Central memory CD8-positive, alpha-beta T cell (primary cell): ENCODE measurements at regions not wholly inside any gene's neighbourhood (a gene's known extent, or its start where the extent isn't known, plus 50 kb on each side); places are given as distances from the start of the nearest gene placed in this dataset.
"Not testable (repeated sequence)": the region's sequence is repeated elsewhere in the genome, so short reads cannot be mapped to it uniquely, and the experiment has no call there.

Experiments
- ATAC-seq: fragments of 150-1000 bp; cut with Tn5 transposase; replicated peaks from 2 replicates; pipeline ENCODE4 v1.10.0; 2022; ENCODE audit warnings: mild to moderate bottlenecking, moderate FRiP score, moderate number of reproducible peaks; ENCODE audit not compliant: poor library complexity, severe bottlenecking; ENCODE audit errors: extremely low read depth
- DNase-seq, 2 donors: peaks; one replicate each; pipeline ENCODE4 v3.0.0; 2021; ENCODE audit warnings: low spot score in 2 of 2
- H3K27ac Mint-ChIP-seq: one replicate; pipeline ENCODE4 v1.8.0; 2022; ENCODE audit warnings: low read depth, mild to moderate bottlenecking, moderate library complexity, mixed read lengths
- H3K27me3 Mint-ChIP-seq: one replicate; pipeline ENCODE4 v1.8.0; 2022; ENCODE audit warnings: mixed read lengths
- H3K36me3 Mint-ChIP-seq: one replicate; pipeline ENCODE4 v1.8.0; 2022; ENCODE audit warnings: mild to moderate bottlenecking, moderate library complexity, mixed read lengths; ENCODE audit not compliant: insufficient read depth
- H3K4me1 Mint-ChIP-seq: one replicate; pipeline ENCODE4 v1.8.0; 2022; ENCODE audit warnings: mixed read lengths
- H3K4me3 Mint-ChIP-seq: one replicate; pipeline ENCODE4 v1.8.0; 2022; ENCODE audit warnings: mild to moderate bottlenecking, moderate library complexity, mixed read lengths
- H3K9me3 Mint-ChIP-seq: one replicate; pipeline ENCODE4 v1.8.0; 2022; ENCODE audit warnings: mixed read lengths

GRCh38 chr3:189375532-189375931 is 203.8 kb downstream of the TPRG1 start:
- Mint-ChIP-seq H3K27me3 (no peaks in the 10 kb centered on the region), H3K4me1 (peaks cover 22% of the 10 kb centered on the region), H3K27ac (no peak overlapping the region), H3K9me3 (no peaks in the 10 kb centered on the region), H3K4me3 (no peak overlapping the region), H3K36me3 (peaks cover 2% of the 10 kb centered on the region)
- ATAC-seq (no peak), DNase-seq (no peak)

DNA sequence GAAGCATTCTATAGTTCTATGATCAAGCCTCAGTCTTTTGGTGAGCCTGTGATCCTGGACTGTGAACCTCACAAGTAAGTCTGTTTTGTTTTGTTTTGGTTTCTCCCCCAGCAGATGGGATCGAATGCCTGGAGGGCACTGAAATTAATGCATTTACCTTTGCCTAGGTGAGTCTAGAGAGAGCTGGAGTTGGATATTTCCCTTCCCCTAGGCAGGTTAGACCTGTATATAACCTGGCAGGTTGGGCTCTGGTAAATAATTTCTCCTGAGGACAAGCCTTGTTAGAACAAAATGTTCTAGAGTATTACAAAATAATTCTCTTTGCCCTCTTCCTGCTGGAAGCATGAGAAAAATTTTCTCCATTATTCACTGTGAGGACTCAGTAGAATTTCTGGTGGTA is 211.9 kb downstream of the TPRG1 start:
- no peaks in the 10 kb centered on the region for H3K36me3 Mint-ChIP-seq
- DNase-seq (no peak), ATAC-seq (no peak)
- peaks cover 12% of the 10 kb centered on the region for H3K9me3 Mint-ChIP-seq
- no peaks in the 10 kb centered on the region for H3K4me1 Mint-ChIP-seq
- no peaks in the 10 kb centered on the region for H3K27me3 Mint-ChIP-seq
- no peak overlapping the region for H3K4me3 Mint-ChIP-seq
- H3K27ac Mint-ChIP-seq, result peak overlapping the region; percentile 49

GRCh38 chr3:189385880-189386279 is 214.1 kb downstream of the TPRG1 start:
- H3K9me3 Mint-ChIP-seq, result peaks cover 11% of the 10 kb centered on the region
- H3K27ac Mint-ChIP-seq, DNase-seq, H3K27me3 Mint-ChIP-seq, H3K4me3 Mint-ChIP-seq, H3K4me1 Mint-ChIP-seq, ATAC-seq, H3K36me3 Mint-ChIP-seq: not testable (repeated sequence)

- no peaks in the 10 kb centered on the region for H3K27me3 Mint-ChIP-seq
- ATAC-seq (no peak), DNase-seq (no peak)
- no peak overlapping the region for H3K4me3 Mint-ChIP-seq
- no peaks in the 10 kb centered on the region for H3K4me1 Mint-ChIP-seq
- H3K27ac Mint-ChIP-seq, result no peak overlapping the region
- H3K36me3 Mint-ChIP-seq, result no peaks in the 10 kb centered on the region
- H3K9me3 Mint-ChIP-seq, result peaks cover 6% of the 10 kb centered on the region
These were observed 215.0 kb downstream of the TPRG1 start for GRCh38 chr3:189386739-189387138.

DNA sequence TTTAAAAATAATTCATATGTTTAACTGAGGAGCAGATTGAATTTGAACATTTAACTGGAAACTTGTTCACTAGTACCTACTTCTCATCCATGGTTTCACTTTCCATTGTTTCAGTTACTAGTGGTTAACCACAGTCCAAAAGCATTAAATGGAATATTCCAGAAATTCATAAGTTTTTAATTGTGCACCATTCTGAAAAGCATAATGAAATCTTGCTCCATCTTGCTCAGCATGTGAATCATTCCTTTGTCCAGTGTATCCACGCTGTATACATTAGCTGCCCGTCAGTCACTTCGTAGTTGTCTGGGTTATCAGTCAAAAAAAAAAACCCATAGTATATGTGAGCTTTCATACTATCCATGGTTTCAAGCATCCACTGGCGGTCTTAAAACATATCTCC is 217.6 kb downstream of the TPRG1 start:
- H3K4me3 Mint-ChIP-seq, result no peak overlapping the region
- no peak overlapping the region for H3K27ac Mint-ChIP-seq

GRCh38 chr3:189393598-189393997 is 221.8 kb downstream of the TPRG1 start:
- H3K4me1 Mint-ChIP-seq, result peaks cover 10% of the 10 kb centered on the region
- H3K27ac Mint-ChIP-seq, result no peak overlapping the region
- no peak overlapping the region for H3K4me3 Mint-ChIP-seq
- H3K36me3 Mint-ChIP-seq, result no peaks in the 10 kb centered on the region
- H3K9me3 Mint-ChIP-seq, result no peaks in the 10 kb centered on the region
- peak; percentile 19 for ATAC-seq
- no peaks in the 10 kb centered on the region for H3K27me3 Mint-ChIP-seq
- DNase-seq, result no peak

More for the DNA sequence above, 217.6 kb downstream of the TPRG1 start:
- H3K36me3 Mint-ChIP-seq, result no peaks in the 10 kb centered on the region
- no peak for DNase-seq
- no peaks in the 10 kb centered on the region for H3K9me3 Mint-ChIP-seq
- no peaks in the 10 kb centered on the region for H3K27me3 Mint-ChIP-seq
- no peak for ATAC-seq
- peaks cover 4% of the 10 kb centered on the region for H3K4me1 Mint-ChIP-seq

DNA sequence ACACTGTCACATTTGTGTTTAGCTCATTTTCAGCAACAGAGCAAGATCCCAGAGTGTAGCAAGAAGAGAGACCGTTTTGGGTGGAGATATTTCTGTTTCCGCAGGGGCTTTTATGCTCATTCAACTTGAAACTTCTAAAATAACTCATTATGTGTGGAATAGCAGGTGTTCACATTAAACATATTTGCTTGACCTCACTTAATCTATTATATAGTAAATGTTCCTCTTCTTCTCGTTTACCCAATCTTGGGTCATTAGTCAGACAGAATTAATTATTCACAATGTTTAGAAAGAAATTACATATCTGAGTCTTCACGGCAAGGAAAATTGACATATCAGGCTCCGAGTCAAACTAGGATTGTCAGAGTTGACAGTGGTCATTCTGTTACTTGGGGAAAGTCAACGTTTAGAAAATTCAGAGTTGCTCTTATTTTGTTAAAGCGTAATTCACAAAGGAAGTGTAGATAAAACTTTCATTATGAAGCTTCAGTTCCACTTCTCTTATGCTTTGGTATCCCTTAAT is 222.9 kb downstream of the TPRG1 start:
- no peak for ATAC-seq
- H3K4me1 Mint-ChIP-seq, result peaks cover 10% of the 10 kb centered on the region
- no peaks in the 10 kb centered on the region for H3K27me3 Mint-ChIP-seq
- no peaks in the 10 kb centered on the region for H3K36me3 Mint-ChIP-seq
- H3K9me3 Mint-ChIP-seq, result no peaks in the 10 kb centered on the region
- no peak for DNase-seq
- H3K27ac Mint-ChIP-seq, result no peak overlapping the region
- H3K4me3 Mint-ChIP-seq, result no peak overlapping the region

- DNase-seq, result no peak
- Mint-ChIP-seq H3K27me3 (no peaks in the 10 kb centered on the region), H3K9me3 (no peaks in the 10 kb centered on the region), H3K4me1 (peaks cover 10% of the 10 kb centered on the region), H3K36me3 (no peaks in the 10 kb centered on the region), H3K4me3 (no peak overlapping the region), H3K27ac (no peak overlapping the region)
- no peak for ATAC-seq
These were observed 224.1 kb downstream of the TPRG1 start for GRCh38 chr3:189395825-189396224.

- ATAC-seq, result no peak
- peaks cover 10% of the 10 kb centered on the region for H3K4me1 Mint-ChIP-seq
- no peaks in the 10 kb centered on the region for H3K36me3 Mint-ChIP-seq
- DNase-seq, result no peak
- no peaks in the 10 kb centered on the region for H3K27me3 Mint-ChIP-seq
- no peak overlapping the region for H3K4me3 Mint-ChIP-seq
- H3K27ac Mint-ChIP-seq, result no peak overlapping the region
- H3K9me3 Mint-ChIP-seq, result no peaks in the 10 kb centered on the region
These were observed 226.9 kb downstream of the TPRG1 start for GRCh38 chr3:189398656-189399055.

DNA sequence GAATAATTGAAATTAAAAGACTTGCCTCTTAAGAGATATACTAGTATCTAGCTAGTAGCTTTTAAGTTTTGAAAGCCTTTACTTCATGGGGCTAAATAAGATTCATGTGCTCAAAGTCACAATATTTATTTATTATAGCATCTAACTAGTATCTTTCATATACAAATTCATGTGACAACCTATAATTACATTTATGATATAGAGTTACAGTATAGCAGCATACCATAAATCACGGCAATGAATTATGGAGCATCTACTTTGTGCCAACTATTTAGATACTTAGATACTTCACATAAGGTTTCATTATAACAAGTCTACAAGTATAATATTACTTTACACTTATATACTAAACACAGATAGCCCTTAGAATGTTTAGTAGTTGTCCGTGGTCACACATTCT is 229.4 kb downstream of the TPRG1 start:
- no peak for DNase-seq
- ATAC-seq, result no peak
- H3K27me3 Mint-ChIP-seq, result no peaks in the 10 kb centered on the region
- no peak overlapping the region for H3K4me3 Mint-ChIP-seq
- no peaks in the 10 kb centered on the region for H3K36me3 Mint-ChIP-seq
- H3K27ac Mint-ChIP-seq, result no peak overlapping the region
- H3K4me1 Mint-ChIP-seq, result peaks cover 9% of the 10 kb centered on the region
- no peaks in the 10 kb centered on the region for H3K9me3 Mint-ChIP-seq

DNA sequence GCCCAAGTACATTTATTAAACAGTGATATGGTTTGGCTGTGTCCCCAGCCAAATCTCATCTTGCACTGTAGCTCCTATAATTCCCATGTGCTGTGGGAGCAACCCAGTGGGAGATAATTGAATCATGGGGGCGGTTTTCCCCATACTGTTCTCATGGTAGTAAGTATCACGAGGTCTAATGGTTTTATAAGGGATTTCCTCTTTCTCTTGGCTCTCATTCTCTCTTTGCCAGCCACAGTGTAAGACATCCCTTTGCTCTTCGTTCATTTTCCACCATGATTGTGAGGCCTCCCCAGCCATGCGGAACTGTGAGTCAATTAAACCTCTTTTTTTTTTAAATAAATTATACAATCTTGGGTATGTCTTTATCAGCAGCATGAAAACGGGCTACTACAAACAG is 228.0 kb upstream of the TP63 start:
- ATAC-seq (no peak), DNase-seq (no peak)
- no peak overlapping the region for H3K27ac Mint-ChIP-seq
- no peaks in the 10 kb centered on the region for H3K36me3 Mint-ChIP-seq
- no peak overlapping the region for H3K4me3 Mint-ChIP-seq
- H3K27me3 Mint-ChIP-seq, result no peaks in the 10 kb centered on the region
- no peaks in the 10 kb centered on the region for H3K9me3 Mint-ChIP-seq
- peaks cover 9% of the 10 kb centered on the region for H3K4me1 Mint-ChIP-seq

- H3K4me3 Mint-ChIP-seq, result no peak overlapping the region
- no peak for ATAC-seq
- H3K27ac Mint-ChIP-seq, result no peak overlapping the region
- no peaks in the 10 kb centered on the region for H3K27me3 Mint-ChIP-seq
- H3K9me3 Mint-ChIP-seq, result no peaks in the 10 kb centered on the region
- H3K36me3 Mint-ChIP-seq, result no peaks in the 10 kb centered on the region
- H3K4me1 Mint-ChIP-seq, result peaks cover 9% of the 10 kb centered on the region
- no peak for DNase-seq
These were observed 227.2 kb upstream of the TP63 start for GRCh38 chr3:189404024-189404423.

- no peak for DNase-seq
- Mint-ChIP-seq H3K4me1 (peaks cover 9% of the 10 kb centered on the region), H3K27ac (no peak overlapping the region), H3K27me3 (no peaks in the 10 kb centered on the region), H3K36me3 (no peaks in the 10 kb centered on the region), H3K9me3 (no peaks in the 10 kb centered on the region), H3K4me3 (no peak overlapping the region)
- ATAC-seq, result no peak
These were observed 226.2 kb upstream of the TP63 start for GRCh38 chr3:189404797-189405484.
